Osteoblast (primary cell): ENCODE measurements at regions not wholly inside any gene's neighbourhood (a gene's known extent, or its start where the extent isn't known, plus 50 kb on each side); places are given as distances from the start of the nearest gene placed in this dataset.

Experiments
- DNase-seq: peaks from one replicate; pipeline ENCODE4 v3.0.0; 2011; ENCODE audit warnings: low spot score, mixed read lengths; ENCODE audit not compliant: insufficient read length; ENCODE audit errors: missing footprints
- H2AFZ ChIP-seq: 2 replicates; pipeline ENCODE4 v1.6.0; 2011; ENCODE audit warnings: mild to moderate bottlenecking, low read length
- H3K27ac ChIP-seq: 2 replicates; pipeline ENCODE4 v1.5.1; 2011; ENCODE audit warnings: mild to moderate bottlenecking, low read depth, low read length, moderate library complexity
- H3K27me3 ChIP-seq: 2 replicates; pipeline ENCODE4 v1.6.0; 2012; ENCODE audit warnings: mild to moderate bottlenecking, control low read depth, inconsistent platforms, low read length, moderate library complexity; ENCODE audit not compliant: insufficient read depth
- H3K36me3 ChIP-seq: 2 replicates; pipeline ENCODE4 v1.5.1; 2011; ENCODE audit warnings: mild to moderate bottlenecking, low read length, control low read depth, moderate library complexity; ENCODE audit not compliant: insufficient read depth
- H3K4me1 ChIP-seq: 2 replicates; pipeline ENCODE4 v1.5.1; 2011; ENCODE audit warnings: mild to moderate bottlenecking, low read length, control low read depth, moderate library complexity; ENCODE audit not compliant: insufficient read depth
- H3K4me2 ChIP-seq: 2 replicates; pipeline ENCODE4 v1.6.0; 2011; ENCODE audit warnings: mild to moderate bottlenecking, low read length; ENCODE audit not compliant: insufficient read depth
- H3K4me3 ChIP-seq: fragments of 200-600 bp; sonication (generic); 3 replicates; pipeline ENCODE4 v1.5.1; 2012; ENCODE audit warnings: mild to moderate bottlenecking, low read length, inconsistent platforms; ENCODE audit not compliant: insufficient read depth
- H3K79me2 ChIP-seq: 2 replicates; pipeline ENCODE4 v1.6.0; 2012; ENCODE audit warnings: mild to moderate bottlenecking, low read length, control low read depth, inconsistent platforms; ENCODE audit not compliant: insufficient read depth
- H3K9me3 ChIP-seq: 2 replicates; pipeline ENCODE4 v1.5.1; 2011; ENCODE audit warnings: low read depth, low read length, control low read depth
- H4K20me1 ChIP-seq: 2 replicates; pipeline ENCODE4 v1.6.0; 2012; ENCODE audit warnings: mild to moderate bottlenecking, low read length, control low read depth; ENCODE audit not compliant: insufficient read depth
- CTCF ChIP-seq: IDR thresholded peaks from 2 replicates; pipeline ENCODE4 v1.5.1; 2011; ENCODE audit warnings: mild to moderate bottlenecking, low read depth, low read length, moderate library complexity; ENCODE audit errors: extremely low read depth

- no peak overlapping the region for H3K27ac ChIP-seq
- no peak for DNase-seq
- H3K4me2 ChIP-seq, result no peak overlapping the region
- H3K4me3 ChIP-seq, result no peak overlapping the region
- no peak overlapping the region for H2AFZ ChIP-seq
- TF ChIP-seq CTCF, result no peak
- H3K9me3 ChIP-seq, result no peaks in the 10 kb centered on the region
- no peaks in the 10 kb centered on the region for H4K20me1 ChIP-seq
- H3K4me1 ChIP-seq, result no peaks in the 10 kb centered on the region
- H3K36me3 ChIP-seq, result no peaks in the 10 kb centered on the region
- no peaks in the 10 kb centered on the region for H3K27me3 ChIP-seq
- H3K79me2 ChIP-seq, result no peaks in the 10 kb centered on the region
These were observed 161.7 kb downstream of the RAB38 start for GRCh38 chr11:88013508-88014065.

- no peak for TF ChIP-seq CTCF
- no peak for DNase-seq
- Histone ChIP-seq H2AFZ (peak overlapping the region; percentile 1), H3K4me1 (no peaks in the 10 kb centered on the region), H3K27ac (no peak overlapping the region), H3K79me2 (no peaks in the 10 kb centered on the region), H3K27me3 (no peaks in the 10 kb centered on the region), H3K36me3 (no peaks in the 10 kb centered on the region), H3K4me3 (no peak overlapping the region), H4K20me1 (no peaks in the 10 kb centered on the region), H3K9me3 (no peaks in the 10 kb centered on the region), H3K4me2 (no peak overlapping the region)
These were observed 162.8 kb downstream of the RAB38 start for GRCh38 chr11:88012456-88012855.

GRCh38 chr11:87976009-87976408 lies 199.2 kb downstream of the RAB38 start:
- H4K20me1 ChIP-seq, result no peaks in the 10 kb centered on the region

GRCh38 chr11:87974797-87975196 lies 200.4 kb downstream of the RAB38 start:
- Histone ChIP-seq H2AFZ (no peak overlapping the region), H3K4me3 (no peak overlapping the region), H3K9me3 (no peaks in the 10 kb centered on the region), H3K4me2 (no peak overlapping the region), H3K27ac (no peak overlapping the region), H3K79me2 (no peaks in the 10 kb centered on the region), H3K36me3 (no peaks in the 10 kb centered on the region), H4K20me1 (no peaks in the 10 kb centered on the region), H3K4me1 (no peaks in the 10 kb centered on the region), H3K27me3 (no peaks in the 10 kb centered on the region)
- TF ChIP-seq CTCF, result no peak
- no peak for DNase-seq

More at GRCh38 chr11:87976009-87976408, 199.2 kb downstream of the RAB38 start:
- Histone ChIP-seq H3K9me3 (no peaks in the 10 kb centered on the region), H3K27ac (no peak overlapping the region), H3K27me3 (no peaks in the 10 kb centered on the region), H3K36me3 (no peaks in the 10 kb centered on the region), H3K4me3 (no peak overlapping the region), H2AFZ (no peak overlapping the region), H3K4me1 (no peaks in the 10 kb centered on the region), H3K79me2 (no peaks in the 10 kb centered on the region), H3K4me2 (no peak overlapping the region)
- no peak for TF ChIP-seq CTCF
- DNase-seq, result no peak
